HL-60/S4 (cell line): ENCODE measurements at regions not wholly inside any gene's neighbourhood (a gene's known extent, or its start where the extent isn't known, plus 50 kb on each side); places are given as distances from the start of the nearest gene placed in this dataset.

Experiments
- in situ Hi-C: fragments of 300-500 bp; cut with MboI; formaldehyde crosslinking; loops from 2 replicates; pipeline ENCODE4 v1.14.3; 2022; ENCODE audit warnings: low sequenced_read_pairs

- in situ Hi-C loops = no loop called here
Observed at GRCh38 chr1:234755449-234755863, 145.5 kb upstream of the IRF2BP2 start.

GRCh38 chr1:234753979-234754378, 144.0 kb upstream of the IRF2BP2 start:
- in situ Hi-C loops = no loop called here

DNA sequence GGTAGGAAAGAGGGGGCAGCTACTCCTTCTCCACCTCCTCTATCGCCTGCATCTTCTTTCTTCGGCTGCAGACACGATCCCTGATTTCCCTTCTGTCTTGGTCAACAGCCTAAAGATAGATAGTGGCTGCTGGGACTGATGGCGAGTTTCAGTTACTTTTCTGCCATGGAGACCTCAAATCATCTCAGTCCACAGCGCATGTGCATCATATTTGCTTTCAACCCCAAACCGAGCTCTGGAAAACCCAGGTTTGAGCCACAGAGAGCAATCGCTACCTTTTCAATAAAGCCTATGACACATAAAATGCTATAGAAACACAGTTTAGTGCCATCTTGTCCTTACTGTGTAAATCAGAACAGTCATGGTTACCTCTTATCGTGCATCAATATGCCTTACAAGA, 142.9 kb upstream of the IRF2BP2 start:
- in situ Hi-C loops = no loop called here

DNA sequence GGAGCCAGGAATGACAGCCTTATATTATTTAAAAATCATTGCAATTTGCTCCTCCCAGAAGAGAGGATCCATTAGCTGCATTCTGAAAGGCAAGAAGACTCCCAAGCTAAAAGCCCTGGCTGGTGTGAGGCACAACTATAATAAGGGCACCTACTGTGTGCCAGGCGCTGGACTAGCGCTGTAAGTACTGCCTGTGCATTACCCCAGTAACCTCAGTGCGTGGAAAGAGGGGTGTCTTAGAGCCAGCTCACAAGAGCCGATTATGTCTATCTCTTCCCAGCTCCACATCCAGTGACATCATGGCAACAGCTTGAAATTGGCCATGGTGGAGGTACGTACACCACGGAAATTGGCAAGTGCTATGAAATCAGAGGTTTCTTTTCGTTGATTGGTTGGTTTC, 141.7 kb upstream of the IRF2BP2 start:
- in situ Hi-C loops = no loop called here

- in situ Hi-C loops = no loop called here
Observed at GRCh38 chr1:234750922-234751627, 141.1 kb upstream of the IRF2BP2 start.

GRCh38 chr1:234748713-234749112, 138.7 kb upstream of the IRF2BP2 start:
- in situ Hi-C loops = loop anchor here (10.0 kb wide), 1 partner anchor 336 kb away; no protein-coding TSS in a partner anchor

GRCh38 chr1:234748066-234748465, 138.1 kb upstream of the IRF2BP2 start:
- in situ Hi-C loops = loop anchor here (10.0 kb wide), 1 partner anchor 337 kb away; no protein-coding TSS in a partner anchor

- in situ Hi-C loops = loop anchor here (10.0 kb wide), 1 partner anchor 338 kb away; no protein-coding TSS in a partner anchor
Observed at GRCh38 chr1:234746798-234747196, 136.8 kb upstream of the IRF2BP2 start.

DNA sequence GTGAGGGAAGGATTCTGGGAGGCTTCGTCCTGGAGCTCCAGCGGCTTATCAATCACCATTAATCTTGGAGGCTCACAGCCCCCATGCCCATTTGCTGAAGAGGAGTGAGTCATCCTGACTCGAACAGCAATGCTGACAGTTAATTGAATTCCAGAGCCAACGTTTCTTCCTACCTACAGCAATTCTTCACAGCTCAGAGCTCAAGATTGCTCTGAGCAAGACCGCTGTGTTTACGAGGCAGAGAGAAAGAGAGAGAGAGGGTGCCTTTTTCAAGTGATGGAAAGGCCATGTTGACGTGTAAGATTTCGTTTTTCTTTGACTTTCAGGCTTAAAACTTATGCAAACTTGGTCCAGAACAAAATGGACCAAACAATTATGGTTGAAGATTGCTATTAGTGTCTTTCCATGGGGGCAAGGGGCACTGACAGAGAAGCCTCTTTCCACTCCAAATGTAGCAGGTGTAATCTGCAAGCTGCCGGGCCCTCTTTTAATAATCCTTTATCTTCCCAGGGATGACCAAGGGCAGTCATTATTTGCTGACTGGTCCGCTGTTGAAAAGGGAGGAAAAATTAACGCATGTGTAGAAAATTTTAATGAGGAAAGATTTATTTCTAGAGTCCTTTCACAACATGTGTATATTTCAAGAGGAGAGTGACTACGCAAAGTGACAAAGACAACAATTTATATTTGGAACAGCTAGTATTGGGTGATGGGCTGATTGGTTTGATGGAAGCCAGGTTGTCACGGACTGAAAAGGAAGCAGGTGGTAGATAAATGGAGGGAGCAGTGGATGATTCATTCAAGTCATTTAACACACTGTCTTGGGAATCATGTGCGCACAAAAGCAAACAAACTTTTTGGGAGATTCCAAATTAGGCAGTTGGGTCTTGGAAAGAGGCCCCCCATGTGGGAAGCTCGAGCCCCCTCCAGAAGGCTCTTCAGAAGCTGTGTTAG, 136.1 kb upstream of the IRF2BP2 start:
- in situ Hi-C loops = loop anchor here (10.0 kb wide), 1 partner anchor 339 kb away; no protein-coding TSS in a partner anchor

- in situ Hi-C loops = loop anchor here (10.0 kb wide), 1 partner anchor 340 kb away; no protein-coding TSS in a partner anchor
Observed at GRCh38 chr1:234745276-234745675, 135.3 kb upstream of the IRF2BP2 start.

- in situ Hi-C loops = loop anchor here (10.0 kb wide), 1 partner anchor 341 kb away; no protein-coding TSS in a partner anchor
Observed at GRCh38 chr1:234743791-234744611, 134.0 kb upstream of the IRF2BP2 start.

DNA sequence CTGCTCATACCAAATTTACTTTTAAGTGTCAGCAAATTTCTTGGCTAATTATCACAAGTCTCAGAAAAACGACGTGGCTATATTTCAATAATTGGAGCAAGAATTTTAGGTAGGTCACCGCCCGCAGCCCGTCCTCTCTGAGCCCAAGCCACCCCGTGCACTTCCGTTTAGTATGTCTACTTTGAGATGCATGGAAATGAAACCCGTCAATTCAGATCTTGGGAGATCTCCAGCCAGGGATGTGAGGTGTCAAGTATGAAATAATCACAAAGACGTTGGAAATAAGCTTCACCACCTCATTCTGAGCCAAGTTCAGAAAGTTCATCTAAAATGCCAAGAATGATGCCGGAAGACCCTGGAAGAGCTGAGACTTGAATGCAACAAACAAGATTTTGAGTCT, 132.6 kb upstream of the IRF2BP2 start:
- in situ Hi-C loops = loop anchor here (10.0 kb wide), 1 partner anchor 342 kb away; no protein-coding TSS in a partner anchor

DNA sequence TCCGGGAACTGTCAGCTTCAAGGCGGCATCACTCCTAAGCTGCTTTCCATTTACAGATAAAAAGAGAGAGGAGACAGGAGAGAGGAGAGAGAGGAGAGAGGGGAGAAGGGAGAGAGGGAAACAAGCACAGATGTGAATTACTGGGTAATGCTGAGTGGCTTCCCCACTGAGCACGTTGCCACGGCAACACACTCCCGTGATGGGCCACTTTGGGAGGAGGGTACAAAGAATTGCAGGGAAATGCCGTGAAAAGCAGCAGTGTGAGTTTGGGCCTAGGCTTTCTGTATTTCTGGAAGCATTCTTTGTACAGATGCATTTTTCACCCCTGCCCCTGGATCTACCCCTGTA, 128.0 kb upstream of the IRF2BP2 start:
- in situ Hi-C loops = no loop called here

- in situ Hi-C loops = no loop called here
Observed at GRCh38 chr1:234735916-234736315, 125.9 kb upstream of the IRF2BP2 start.

- in situ Hi-C loops = no loop called here
Observed at GRCh38 chr1:234735476-234735875, 125.5 kb upstream of the IRF2BP2 start.

GRCh38 chr1:234734869-234735268, 124.9 kb upstream of the IRF2BP2 start:
- in situ Hi-C loops = no loop called here

- in situ Hi-C loops = no loop called here
Observed at GRCh38 chr1:234734412-234734835, 124.4 kb upstream of the IRF2BP2 start.

DNA sequence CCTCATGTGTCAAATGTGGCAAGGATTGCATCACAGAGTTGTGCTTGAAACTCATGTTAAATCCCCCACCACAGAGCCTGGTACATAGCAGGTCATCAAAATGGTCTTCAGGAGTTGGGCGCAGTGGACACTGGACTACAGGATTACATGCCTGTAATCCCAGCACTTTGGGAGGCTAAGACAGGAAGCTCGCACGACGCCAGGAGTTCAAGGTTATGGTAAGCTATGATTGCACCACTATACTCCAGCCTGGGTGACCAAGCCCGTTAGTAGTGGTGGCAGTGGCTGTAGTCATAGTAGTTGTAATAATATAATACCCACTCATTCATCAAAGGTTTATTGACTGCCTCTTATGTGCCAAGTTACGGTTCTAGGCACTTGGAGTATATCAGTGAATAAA, 123.4 kb upstream of the IRF2BP2 start:
- in situ Hi-C loops = no loop called here

DNA sequence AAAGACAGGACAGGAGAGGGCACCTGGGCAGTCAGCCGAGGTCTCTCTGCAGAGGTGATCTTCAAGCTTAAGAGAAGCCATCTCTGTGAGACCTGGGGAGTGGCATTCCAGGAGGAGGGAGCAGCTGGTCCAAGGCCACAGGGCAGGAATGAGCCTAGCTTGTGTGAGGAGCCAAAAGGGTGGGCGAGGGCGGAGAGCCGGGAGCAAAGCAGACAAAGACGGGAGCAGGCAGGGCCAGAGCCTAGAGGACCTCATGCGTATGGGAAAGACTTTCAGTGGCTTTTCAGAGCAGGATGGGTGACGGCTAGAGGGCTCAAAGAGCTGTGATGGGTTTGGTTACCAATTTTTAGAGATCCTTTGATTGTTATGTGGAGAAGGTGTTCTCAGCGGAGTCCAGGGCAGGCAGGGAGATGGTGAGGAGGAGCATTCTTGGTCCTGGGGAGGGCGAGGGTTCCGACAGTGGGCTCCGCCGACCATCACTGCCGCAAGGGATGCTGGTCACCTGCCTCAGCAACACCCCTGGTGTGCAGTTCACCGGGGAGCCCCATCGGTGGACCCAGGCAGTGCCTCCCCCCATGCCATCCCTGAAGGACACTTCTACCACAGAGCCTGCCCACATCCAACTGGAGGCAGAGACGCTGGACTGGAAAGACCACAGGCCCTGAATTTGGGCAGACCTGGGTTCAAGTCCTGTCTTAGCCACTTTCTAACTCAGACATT, 122.9 kb upstream of the IRF2BP2 start:
- in situ Hi-C loops = no loop called here

DNA sequence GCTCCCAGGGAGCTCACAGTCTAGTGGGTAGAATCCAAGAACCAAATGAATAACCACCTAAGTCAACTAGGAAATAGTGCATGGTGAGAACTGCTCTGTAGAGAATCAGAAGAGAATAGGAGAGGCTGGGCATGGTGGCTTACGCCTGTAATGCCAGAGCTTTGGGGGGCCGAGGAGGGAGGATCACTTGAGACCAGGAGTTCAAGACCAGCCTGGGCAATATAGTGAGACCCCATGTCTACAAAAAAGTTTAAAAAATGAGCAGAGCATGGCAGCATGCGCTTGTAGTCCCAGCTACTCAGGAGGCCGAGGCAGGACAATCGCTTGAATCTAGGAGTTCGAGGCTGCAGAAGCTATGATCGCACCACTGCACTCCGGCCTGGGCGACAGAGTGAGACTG, 122.3 kb upstream of the IRF2BP2 start:
- in situ Hi-C loops = no loop called here
